ENCODE measurements at regions not wholly inside any gene's neighbourhood (a gene's known extent, or its start where the extent isn't known, plus 50 kb on each side); places are given as distances from the start of the nearest gene placed in this dataset.

DNA sequence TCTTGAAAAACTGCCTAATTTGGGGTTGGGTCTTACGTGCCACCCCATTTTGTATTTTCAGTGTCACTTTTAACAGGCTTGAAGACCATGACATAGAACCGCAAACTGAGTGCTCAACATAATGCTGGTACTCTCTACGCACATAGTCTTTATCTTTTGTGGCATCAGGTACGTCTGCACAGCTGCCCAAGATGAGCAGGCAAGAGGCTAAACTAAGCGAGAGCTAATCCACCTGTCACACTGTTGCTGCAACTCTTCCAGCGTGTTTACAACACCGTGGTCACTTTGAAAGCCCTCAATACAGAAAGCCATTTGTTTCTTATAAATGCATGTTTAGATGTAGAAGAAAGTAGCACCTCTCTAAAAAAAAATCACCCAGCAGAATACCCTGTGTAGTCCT, 270.0 kb upstream of the TCF4 start:
- in situ Hi-C loops (cut with MboI) (no loop called here), intact Hi-C loops (cut with micrococcal nuclease) (no loop called here)
- ATAC-seq = no peak
- peaks cover 5 to 9% of the 10 kb centered on the region in 2 experiments; a peak in 4 of 5 replicates for H3K27me3 ChIP-seq (ENCODE audit: control insufficient read depth in 2 of 2, insufficient read depth in 2 of 2, low read length in 2 of 2)
- no peak for DNase-seq (ENCODE audit: extremely low read depth in 1 of 4, low spot score in 3 of 4)
- no peaks in the 10 kb centered on the region for H3K9me1 ChIP-seq (ENCODE audit: control insufficient read depth, insufficient read depth, low read length)
- no peaks in the 10 kb centered on the region for H4K20me1 ChIP-seq (replicated peaks; ENCODE audit: control insufficient read depth, insufficient read depth, low read length)
- no TSS peak for BruUV-seq (replicated peaks)
- no peaks in the 10 kb centered on the region for H3K79me2 ChIP-seq (ENCODE audit: control insufficient read depth, insufficient read depth, low read length)
- no peak for FAIRE-seq
- TF ChIP-seq EWSR1 (IDR thresholded peaks at IDR 0.05; ENCODE audit: borderline replicate concordance, low read depth, partially characterized antibody) (no peak), ZNF695 (CRISPR knock-in tag; IDR thresholded peaks at IDR 0.05) (no peak), EP400 (IDR thresholded peaks at IDR 0.05) (no peak), SLC30A9 (CRISPR knock-in tag; IDR thresholded peaks at IDR 0.05) (no peak), NR2C2 (CRISPR knock-in tag; IDR thresholded peaks at IDR 0.05) (no peak), NR2C2 (tag; IDR thresholded peaks at IDR 0.05) (no peak), BRF1 (IDR thresholded peaks at IDR 0.05; ENCODE audit: borderline replicate concordance, extremely low read depth, insufficient read length) (no peak), SETDB1 (IDR thresholded peaks at IDR 0.05; ENCODE audit: low read length) (no peak), NFIC (IDR thresholded peaks at IDR 0.05) (no peak), TOE1 (IDR thresholded peaks at IDR 0.05; ENCODE audit: borderline replicate concordance) (no peak), TOE1 (CRISPR knock-in tag; IDR thresholded peaks at IDR 0.05; ENCODE audit: borderline replicate concordance, low read depth) (no peak), CREB1 (IDR thresholded peaks at IDR 0.05) (no peak), CREB1 (CRISPR knock-in tag; IDR thresholded peaks at IDR 0.05) (no peak), RFX1 (IDR thresholded peaks at IDR 0.05) (no peak), COPS2 (conservative IDR thresholded peaks at IDR 0.05) (no peak), ZNF134 (CRISPR knock-in tag; conservative IDR thresholded peaks at IDR 0.05) (no peak), ZNF507 (tag; conservative IDR thresholded peaks at IDR 0.05) (no peak), SAFB (IDR thresholded peaks at IDR 0.05; ENCODE audit: borderline replicate concordance, low read depth, low read length) (no peak), KLF16 (IDR thresholded peaks at IDR 0.05) (no peak), HSF4 (CRISPR knock-in tag; IDR thresholded peaks at IDR 0.05; ENCODE audit: borderline replicate concordance) (no peak)
- WGBS (ENCODE audit: insufficient coverage, low coverage, missing lambda C conversion rate) = 0% methylated on average over 7 of the region's 7 CpGs
- POLR2A ChIA-PET = no interaction called here
- CTCF ChIA-PET (ENCODE audit: low intra/inter-chr PET ratio) = no interaction called here
- no peak overlapping the region for H3K27ac ChIP-seq (ENCODE audit: extremely low read depth, low read depth, low read length)
- H2AFZ ChIP-seq (ENCODE audit: low read depth, low read length) = no peak overlapping the region
- no peaks in the 10 kb centered on the region for H3K36me3 ChIP-seq (ENCODE audit: control insufficient read depth, insufficient read depth, low read length)
- no peak overlapping the region for H3K4me2 ChIP-seq (ENCODE audit: insufficient read depth, low read length)
- no peak overlapping the region for H3K4me3 ChIP-seq
- no peaks in the 10 kb centered on the region for H3K9me3 ChIP-seq (replicated peaks; ENCODE audit: control insufficient read depth, insufficient read depth, low read depth, low read length)
- H3K4me1 ChIP-seq (replicated peaks in 1 of 2; ENCODE audit: control insufficient read depth in 2 of 2, insufficient read depth in 2 of 2, low read length in 2 of 2) = no peaks in the 10 kb centered on the region
- H3K9ac ChIP-seq (ENCODE audit: insufficient read depth in 1 of 2, low read depth in 2 of 2, low read length in 2 of 2) = no peak overlapping the region
